Vagina (tissue), 2 donors: ENCODE measurements at regions not wholly inside any gene's neighbourhood (a gene's known extent, or its start where the extent isn't known, plus 50 kb on each side); places are given as distances from the start of the nearest gene placed in this dataset.

Source experiments
- POLR2AphosphoS5 ChIP-seq, 2 donors: sonication (generic); formaldehyde crosslinking; IDR thresholded peaks; one replicate each; pipeline ENCODE4 v1.9.0; 2017; ENCODE audit warnings: antibody characterized with exemption in 2 of 2, mild to moderate bottlenecking in 2 of 2, low read depth in 1 of 2; ENCODE audit not compliant: insufficient read depth in 1 of 2
- TF ChIP-seq, protein P1 (sequence below), 3 experiments: fragments of 450-650 bp in 2 of 3; fragments of 200-600 bp in 1 of 3; sonication (generic) in 1 of 3; IDR thresholded peaks; one replicate each; pipeline ENCODE4 v1.5.1; 2017 to 2019; ENCODE audit warnings: antibody characterized with exemption in 3 of 3, mild to moderate bottlenecking in 2 of 3, moderate library complexity in 2 of 3

DNA sequence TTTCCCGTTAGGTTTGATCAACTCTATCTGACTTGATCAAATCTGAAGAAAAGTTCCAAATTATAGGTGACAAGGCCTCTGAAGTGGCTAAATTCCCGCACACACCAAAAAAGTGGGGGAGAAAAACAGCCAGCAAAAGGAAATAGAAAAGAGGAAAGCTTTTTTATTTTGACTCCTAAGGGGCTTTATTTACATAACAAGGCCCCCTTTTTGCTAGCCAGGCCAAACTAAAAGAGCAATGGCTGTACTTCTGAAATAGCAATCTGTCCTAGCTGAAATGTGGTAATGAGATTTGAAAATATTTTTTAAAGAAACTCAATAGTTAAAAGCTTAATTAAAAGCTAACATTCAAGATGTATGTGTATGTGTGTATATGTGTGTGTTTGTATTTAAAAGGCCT, 311.5 kb upstream of the POGK start:
- TF ChIP-seq, protein P1, sequence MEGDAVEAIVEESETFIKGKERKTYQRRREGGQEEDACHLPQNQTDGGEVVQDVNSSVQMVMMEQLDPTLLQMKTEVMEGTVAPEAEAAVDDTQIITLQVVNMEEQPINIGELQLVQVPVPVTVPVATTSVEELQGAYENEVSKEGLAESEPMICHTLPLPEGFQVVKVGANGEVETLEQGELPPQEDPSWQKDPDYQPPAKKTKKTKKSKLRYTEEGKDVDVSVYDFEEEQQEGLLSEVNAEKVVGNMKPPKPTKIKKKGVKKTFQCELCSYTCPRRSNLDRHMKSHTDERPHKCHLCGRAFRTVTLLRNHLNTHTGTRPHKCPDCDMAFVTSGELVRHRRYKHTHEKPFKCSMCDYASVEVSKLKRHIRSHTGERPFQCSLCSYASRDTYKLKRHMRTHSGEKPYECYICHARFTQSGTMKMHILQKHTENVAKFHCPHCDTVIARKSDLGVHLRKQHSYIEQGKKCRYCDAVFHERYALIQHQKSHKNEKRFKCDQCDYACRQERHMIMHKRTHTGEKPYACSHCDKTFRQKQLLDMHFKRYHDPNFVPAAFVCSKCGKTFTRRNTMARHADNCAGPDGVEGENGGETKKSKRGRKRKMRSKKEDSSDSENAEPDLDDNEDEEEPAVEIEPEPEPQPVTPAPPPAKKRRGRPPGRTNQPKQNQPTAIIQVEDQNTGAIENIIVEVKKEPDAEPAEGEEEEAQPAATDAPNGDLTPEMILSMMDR (IDR thresholded peaks at IDR 0.05), result no peak
- TF ChIP-seq POLR2AphosphoS5 (IDR thresholded peaks at IDR 0.05; ENCODE audit: insufficient read depth in 1 of 2, low read depth in 1 of 2), result no peak
